ENCODE measurements at regions not wholly inside any gene's neighbourhood (a gene's known extent, or its start where the extent isn't known, plus 50 kb on each side); places are given as distances from the start of the nearest gene placed in this dataset.
A peak's percentile ranks its signal among the peaks of the same experiment; 100 is the strongest.
"Not testable (repeated sequence)": the region's sequence is repeated elsewhere in the genome, so short reads cannot be mapped to it uniquely, and the experiment has no call there.

- DNase-seq = no peak
These were observed 146.2 kb upstream of the GORAB start for GRCh38 chr1:170385750-170386149.

- DNase-seq = no peak
These were observed 143.5 kb upstream of the GORAB start for GRCh38 chr1:170388489-170388888.

- no peak for DNase-seq
These were observed 136.8 kb upstream of the GORAB start for GRCh38 chr1:170395149-170395548.

- no peak for DNase-seq
These were observed 134.9 kb upstream of the GORAB start for GRCh38 chr1:170397061-170397460.

GRCh38 chr1:170402476-170403311 lies 129.3 kb upstream of the GORAB start:
- DNase-seq = no peak

- DNase-seq = no peak
These were observed 124.8 kb upstream of the GORAB start for GRCh38 chr1:170407138-170407537.

- no peak for DNase-seq
These were observed 124.4 kb upstream of the GORAB start for GRCh38 chr1:170407581-170407980.

- no peak for DNase-seq
These were observed 121.4 kb upstream of the GORAB start for GRCh38 chr1:170410401-170411166.

- DNase-seq = no peak
These were observed 116.8 kb upstream of the GORAB start for GRCh38 chr1:170414989-170415709.

- no peak for DNase-seq
These were observed 116.1 kb upstream of the GORAB start for GRCh38 chr1:170415710-170416372.

- DNase-seq = no peak
These were observed 107.6 kb upstream of the GORAB start for GRCh38 chr1:170424346-170424745.

- DNase-seq = no peak
These were observed 105.4 kb upstream of the GORAB start for GRCh38 chr1:170426596-170426995.

- not testable (repeated sequence) for DNase-seq
These were observed 105.0 kb upstream of the GORAB start for GRCh38 chr1:170427002-170427401.

GRCh38 chr1:170436928-170437327 lies 95.0 kb upstream of the GORAB start:
- no peak for DNase-seq

- no peak for DNase-seq
These were observed 86.9 kb upstream of the GORAB start for GRCh38 chr1:170445096-170445495.

GRCh38 chr1:170448661-170449158 lies 83.3 kb upstream of the GORAB start:
- DNase-seq = no peak

GRCh38 chr1:170457325-170458050 lies 74.5 kb upstream of the GORAB start:
- peak; percentile 3 for DNase-seq

GRCh38 chr1:170460001-170460400 lies 72.0 kb upstream of the GORAB start:
- DNase-seq = no peak

GRCh38 chr1:170460414-170461155 lies 71.4 kb upstream of the GORAB start:
- DNase-seq = no peak

GRCh38 chr1:170461291-170461747 lies 70.6 kb upstream of the GORAB start:
- no peak for DNase-seq

- no peak for DNase-seq
These were observed 70.1 kb upstream of the GORAB start for GRCh38 chr1:170461762-170462384.
